GM23248 (cell line): ENCODE measurements at regions not wholly inside any gene's neighbourhood (a gene's known extent, or its start where the extent isn't known, plus 50 kb on each side); places are given as distances from the start of the nearest gene placed in this dataset.

Experiments used
- DNase-seq: peaks from one replicate; pipeline ENCODE4 v3.0.0-alpha.2; 2015
- H2AFZ ChIP-seq: fragments of 200-600 bp; sonication (generic); 2 replicates; pipeline ENCODE4 v1.6.1; 2016; ENCODE audit warnings: antibody characterized with exemption
- H3F3A ChIP-seq: fragments of 200-600 bp; sonication (generic); 2 replicates; pipeline ENCODE4 v1.6.1; 2016; ENCODE audit warnings: mild to moderate bottlenecking, antibody characterized with exemption, mixed run types; ENCODE audit not compliant: insufficient read depth
- H3K27ac ChIP-seq: fragments of 200-600 bp; sonication (generic); 2 replicates; pipeline ENCODE4 v1.5.1; 2016; ENCODE audit warnings: mild to moderate bottlenecking
- H3K27me3 ChIP-seq: fragments of 200-600 bp; sonication (generic); replicated peaks from 2 replicates; pipeline ENCODE4 v1.6.1; 2016; ENCODE audit warnings: mild to moderate bottlenecking; ENCODE audit not compliant: insufficient read depth
- H3K36me3 ChIP-seq: fragments of 200-600 bp; sonication (generic); 2 replicates; pipeline ENCODE4 v1.6.1; 2016; ENCODE audit warnings: low read depth, mild to moderate bottlenecking
- H3K4me1 ChIP-seq: fragments of 200-600 bp; sonication (generic); 2 replicates; pipeline ENCODE4 v1.6.1; 2016; ENCODE audit warnings: mild to moderate bottlenecking; ENCODE audit not compliant: insufficient read depth
- H3K4me2 ChIP-seq: fragments of 200-600 bp; sonication (generic); one replicate; pipeline ENCODE4 v1.6.1; 2016; ENCODE audit warnings: mild to moderate bottlenecking; ENCODE audit not compliant: unreplicated experiment
- H3K4me3 ChIP-seq: fragments of 200-600 bp; sonication (generic); 2 replicates; pipeline ENCODE4 v1.5.1; 2016; ENCODE audit warnings: mild to moderate bottlenecking
- H3K79me2 ChIP-seq: fragments of 200-600 bp; sonication (generic); 2 replicates; pipeline ENCODE4 v1.6.1; 2016; ENCODE audit warnings: mild to moderate bottlenecking; ENCODE audit not compliant: insufficient read depth
- H3K9ac ChIP-seq: fragments of 200-600 bp; sonication (generic); 2 replicates; pipeline ENCODE4 v1.6.1; 2016; ENCODE audit warnings: mild to moderate bottlenecking
- H3K9me2 ChIP-seq: fragments of 200-600 bp; sonication (generic); 2 replicates; pipeline ENCODE4 v1.6.1; 2016; ENCODE audit warnings: mixed run types, mild to moderate bottlenecking, moderate library complexity; ENCODE audit not compliant: insufficient read depth
- H3K9me3 ChIP-seq: fragments of 200-600 bp; sonication (generic); one replicate; pipeline ENCODE4 v1.6.1; 2017; ENCODE audit warnings: low read depth
- H4K20me1 ChIP-seq: fragments of 200-600 bp; sonication (generic); 2 replicates; pipeline ENCODE4 v1.6.0; 2016; ENCODE audit not compliant: insufficient read depth
- EZH2 ChIP-seq: fragments of 200-600 bp; sonication (generic); IDR thresholded peaks from 2 replicates; pipeline ENCODE4 v1.6.1; 2018; ENCODE audit warnings: antibody characterized with exemption, mild to moderate bottlenecking; ENCODE audit not compliant: insufficient read depth, poor library complexity, severe bottlenecking
- EZH2phosphoT487 ChIP-seq: fragments of 200-600 bp; sonication (generic); IDR thresholded peaks from 2 replicates; pipeline ENCODE4 v1.6.1; 2018; ENCODE audit warnings: antibody characterized with exemption, moderate library complexity, mild to moderate bottlenecking, low read depth; ENCODE audit not compliant: insufficient read depth
- WGBS, 2 experiments: methylation state at CpG; one replicate each; pipeline ENCODE4 v1.1.6; 2015 to 2017; ENCODE audit warnings: low lambda C conversion rate in 2 of 2, low coverage in 1 of 2; ENCODE audit errors: missing lambda C conversion rate in 2 of 2; 5-methylcytosine and 5-hydroxymethylcytosine counted together
- in situ Hi-C: fragments of 300-500 bp; cut with MboI; formaldehyde crosslinking; loops from 2 replicates; pipeline ENCODE4 v1.15.0; 2020

DNA sequence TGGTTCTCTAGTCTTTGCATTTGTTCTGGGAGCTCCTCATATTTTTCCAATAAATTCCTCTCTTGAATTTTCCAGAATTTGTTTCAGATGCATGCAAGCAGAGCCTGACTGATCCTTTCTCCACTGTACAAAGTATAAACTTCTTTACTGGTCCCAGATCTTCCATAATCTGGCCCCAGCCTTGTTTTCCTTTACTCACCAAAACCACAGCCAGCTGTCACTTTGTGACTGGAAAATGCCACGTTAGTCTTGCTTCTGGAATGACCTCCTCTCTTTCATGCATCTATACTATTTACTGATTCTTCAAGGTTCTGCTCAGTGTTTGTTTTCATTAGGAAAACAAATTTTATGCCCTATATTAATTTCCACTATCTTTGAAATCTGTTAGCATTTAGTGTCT lies 60.4 kb upstream of the SPPL2A start:
- Histone ChIP-seq H3K9ac (no peak overlapping the region), H3K36me3 (no peaks in the 10 kb centered on the region), H3F3A (no peaks in the 10 kb centered on the region), H3K27ac (no peak overlapping the region), H3K4me3 (no peak overlapping the region), H3K4me1 (peaks cover 10% of the 10 kb centered on the region), H3K9me2 (no peaks in the 10 kb centered on the region; the same call in 1 of the 2 replicates), H3K4me2 (no peak overlapping the region), H2AFZ (no peak overlapping the region), H3K9me3 (no peaks in the 10 kb centered on the region), H3K27me3 (no peaks in the 10 kb centered on the region), H4K20me1 (no peaks in the 10 kb centered on the region), H3K79me2 (no peaks in the 10 kb centered on the region)
- TF ChIP-seq EZH2phosphoT487 (no peak), EZH2 (no peak)
- peak; percentile 48 for DNase-seq
- in situ Hi-C loops = no loop called here
- 20 to 43% methylated on average over 1 of the region's 1 CpG for WGBS, 2 experiments

- Histone ChIP-seq H3K27me3 (no peaks in the 10 kb centered on the region), H3K9me2 (no peaks in the 10 kb centered on the region; the same call in 1 of the 2 replicates), H3F3A (no peaks in the 10 kb centered on the region), H3K4me1 (peaks cover 12% of the 10 kb centered on the region), H3K9me3 (no peaks in the 10 kb centered on the region), H3K36me3 (no peaks in the 10 kb centered on the region), H3K4me2 (no peak overlapping the region), H3K9ac (no peak overlapping the region), H3K4me3 (no peak overlapping the region), H2AFZ (no peak overlapping the region), H3K79me2 (no peaks in the 10 kb centered on the region), H3K27ac (no peak overlapping the region), H4K20me1 (no peaks in the 10 kb centered on the region)
- DNase-seq = no peak
- no peak for TF ChIP-seq EZH2phosphoT487
- TF ChIP-seq EZH2 = no peak
- in situ Hi-C loops = no loop called here
- WGBS, 2 experiments = 46 to 54% methylated on average over 2 of the region's 2 CpGs
These were observed 59.0 kb upstream of the SPPL2A start for GRCh38 chr15:50824514-50824913.

DNA sequence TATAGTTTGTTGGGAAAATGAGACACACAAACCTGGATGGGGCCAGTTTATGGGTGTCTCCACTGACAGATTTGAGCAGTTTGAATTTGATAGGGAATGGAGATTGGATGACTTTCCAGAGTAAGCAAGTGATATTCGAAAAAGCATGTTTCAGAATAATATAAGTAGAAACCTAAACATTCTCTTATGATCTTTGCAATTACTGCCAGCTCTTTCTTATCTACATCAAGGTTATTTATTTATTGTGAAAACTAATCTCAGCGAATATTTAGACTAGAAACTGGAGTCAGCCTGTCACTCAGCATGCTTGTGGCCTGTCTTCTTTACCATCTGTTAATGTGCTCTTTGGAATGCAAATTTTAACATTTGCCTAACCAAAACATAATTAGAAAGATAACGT lies 57.8 kb upstream of the SPPL2A start:
- Histone ChIP-seq H3K9me2 (no peaks in the 10 kb centered on the region; the same call in 1 of the 2 replicates), H3K4me1 (peaks cover 8% of the 10 kb centered on the region; the same call in 1 of the 2 replicates), H4K20me1 (no peaks in the 10 kb centered on the region), H3K36me3 (no peaks in the 10 kb centered on the region), H3K27ac (no peak overlapping the region), H3K79me2 (no peaks in the 10 kb centered on the region), H3K4me3 (no peak overlapping the region), H2AFZ (no peak overlapping the region), H3K9me3 (no peaks in the 10 kb centered on the region), H3K27me3 (no peaks in the 10 kb centered on the region), H3F3A (no peaks in the 10 kb centered on the region), H3K4me2 (no peak overlapping the region), H3K9ac (no peak overlapping the region)
- TF ChIP-seq EZH2 = no peak
- TF ChIP-seq EZH2phosphoT487 = no peak
- 30 to 32% methylated on average over 3 of the region's 3 CpGs for WGBS, 2 experiments
- in situ Hi-C loops = no loop called here
- DNase-seq = no peak

DNA sequence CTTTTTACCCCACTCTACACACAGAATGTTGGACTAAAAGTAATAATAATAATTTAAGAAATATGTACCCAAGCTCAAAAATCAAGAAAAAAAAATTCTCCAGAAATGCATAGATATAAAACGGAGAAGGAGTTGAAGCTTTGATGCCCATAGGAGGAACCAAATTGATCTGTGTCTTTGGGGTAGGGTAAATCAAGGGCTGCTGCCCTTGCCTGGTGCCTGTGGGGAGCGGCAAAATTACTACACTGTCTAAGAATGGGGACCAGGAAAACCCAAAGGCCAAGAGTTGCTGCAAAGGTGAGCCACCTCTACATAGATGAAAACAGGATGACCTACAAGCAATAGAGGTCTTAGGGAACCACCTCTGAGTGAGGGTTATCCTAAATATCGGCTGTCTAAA lies 56.0 kb upstream of the SPPL2A start:
- Histone ChIP-seq H3K27ac (no peak overlapping the region), H3K79me2 (no peaks in the 10 kb centered on the region), H4K20me1 (no peaks in the 10 kb centered on the region), H2AFZ (no peak overlapping the region), H3K4me1 (peaks cover 8% of the 10 kb centered on the region; the same call in 1 of the 2 replicates), H3K9me3 (no peaks in the 10 kb centered on the region), H3K27me3 (no peaks in the 10 kb centered on the region), H3K9me2 (no peaks in the 10 kb centered on the region; the same call in 1 of the 2 replicates), H3K36me3 (no peaks in the 10 kb centered on the region), H3K9ac (no peak overlapping the region), H3K4me2 (no peak overlapping the region), H3K4me3 (no peak overlapping the region), H3F3A (no peaks in the 10 kb centered on the region)
- DNase-seq = no peak
- WGBS, 2 experiments = 83 to 92% methylated on average over 3 of the region's 3 CpGs
- no peak for TF ChIP-seq EZH2phosphoT487
- no peak for TF ChIP-seq EZH2
- in situ Hi-C loops = no loop called here
